GM13977 (cell line): ENCODE measurements at regions not wholly inside any gene's neighbourhood (a gene's known extent, or its start where the extent isn't known, plus 50 kb on each side); places are given as distances from the start of the nearest gene placed in this dataset.

Experiments used
- DNase-seq: peaks from one replicate; pipeline ENCODE4 v3.0.0; 2012; ENCODE audit warnings: low spot score
- CTCF ChIP-seq: IDR thresholded peaks from 2 replicates; pipeline ENCODE4 v1.5.1; 2012; ENCODE audit warnings: mild to moderate bottlenecking, control low read depth; ENCODE audit not compliant: insufficient read depth; ENCODE audit errors: extremely low read depth, missing control alignments
- in situ Hi-C: fragments of 300-500 bp; cut with MboI; formaldehyde crosslinking; loops from one replicate; pipeline ENCODE4 v1.12.0; 2022; ENCODE audit warnings: low sequenced_read_pairs, low pct_unique_long_range_greater_than_20kb, mixed read lengths, inconsistent platforms; ENCODE audit not compliant: unreplicated experiment

GRCh38 chr10:6771331-6771730 lies 191.3 kb upstream of the PRKCQ start:
- in situ Hi-C loops: no loop called here
- no peak for DNase-seq
- no peak for TF ChIP-seq CTCF

- DNase-seq: no peak
- TF ChIP-seq CTCF: no peak
- in situ Hi-C loops: no loop called here
Observed at GRCh38 chr10:6770846-6771245, 190.8 kb upstream of the PRKCQ start.

GRCh38 chr10:6769704-6770417 lies 189.8 kb upstream of the PRKCQ start:
- in situ Hi-C loops: no loop called here
- no peak for DNase-seq
- TF ChIP-seq CTCF: no peak

- no peak for TF ChIP-seq CTCF
- in situ Hi-C loops: no loop called here
- no peak for DNase-seq
Observed at GRCh38 chr10:6766131-6766801, 186.2 kb upstream of the PRKCQ start.

- in situ Hi-C loops: no loop called here
- TF ChIP-seq CTCF: no peak
- no peak for DNase-seq
Observed at GRCh38 chr10:6763423-6763822, 183.3 kb upstream of the PRKCQ start.

- no peak for TF ChIP-seq CTCF
- in situ Hi-C loops: no loop called here
- no peak for DNase-seq
Observed at GRCh38 chr10:6763001-6763400, 182.9 kb upstream of the PRKCQ start.
